GM18868 (cell line): ENCODE measurements at regions not wholly inside any gene's neighbourhood (a gene's known extent, or its start where the extent isn't known, plus 50 kb on each side); places are given as distances from the start of the nearest gene placed in this dataset.

Experiments used
- ATAC-seq: cut with Tn5 transposase; IDR thresholded peaks from one replicate; pipeline ENCODE4 v1.9.1; 2021; ENCODE audit warnings: mild to moderate bottlenecking, moderate library complexity; ENCODE audit not compliant: unreplicated experiment

- no peak for ATAC-seq
These were observed 329.2 kb upstream of the HAND2 start for GRCh38 chr4:173859091-173859713.

- ATAC-seq, result no peak
These were observed 328.4 kb upstream of the HAND2 start for GRCh38 chr4:173858471-173858870.

- no peak for ATAC-seq
These were observed 327.8 kb upstream of the HAND2 start for GRCh38 chr4:173857828-173858227.

- ATAC-seq, result no peak
These were observed 325.0 kb upstream of the HAND2 start for GRCh38 chr4:173855015-173855414.

GRCh38 chr4:173852775-173853174, 322.7 kb upstream of the HAND2 start:
- ATAC-seq, result no peak

- ATAC-seq, result no peak
These were observed 315.6 kb upstream of the HAND2 start for GRCh38 chr4:173845580-173845979.

- ATAC-seq, result no peak
These were observed 309.8 kb upstream of the HAND2 start for GRCh38 chr4:173839865-173840264.

GRCh38 chr4:173837517-173837916, 307.5 kb upstream of the HAND2 start:
- ATAC-seq, result no peak

GRCh38 chr4:173835903-173836302, 305.9 kb upstream of the HAND2 start:
- no peak for ATAC-seq

GRCh38 chr4:173834151-173834550, 304.1 kb upstream of the HAND2 start:
- no peak for ATAC-seq

GRCh38 chr4:173829565-173829964, 299.5 kb upstream of the HAND2 start:
- no peak for ATAC-seq

GRCh38 chr4:173827707-173828106, 297.7 kb upstream of the HAND2 start:
- ATAC-seq, result no peak

GRCh38 chr4:173821876-173822275, 291.8 kb upstream of the HAND2 start:
- no peak for ATAC-seq

- no peak for ATAC-seq
These were observed 291.0 kb upstream of the HAND2 start for GRCh38 chr4:173821036-173821435.

- no peak for ATAC-seq
These were observed 277.3 kb upstream of the HAND2 start for GRCh38 chr4:173807347-173807746.

GRCh38 chr4:173805884-173806283, 275.9 kb upstream of the HAND2 start:
- no peak for ATAC-seq

- no peak for ATAC-seq
These were observed 272.6 kb upstream of the HAND2 start for GRCh38 chr4:173802662-173803022.

- ATAC-seq, result no peak
These were observed 272.0 kb upstream of the HAND2 start for GRCh38 chr4:173801876-173802661.

GRCh38 chr4:173801361-173801760, 271.3 kb upstream of the HAND2 start:
- ATAC-seq, result no peak

GRCh38 chr4:173797296-173797695, 267.3 kb upstream of the HAND2 start:
- no peak for ATAC-seq

GRCh38 chr4:173794662-173795061, 264.6 kb upstream of the HAND2 start:
- no peak for ATAC-seq

GRCh38 chr4:173793937-173794510, 264.0 kb upstream of the HAND2 start:
- no peak for ATAC-seq
